Fibroblast of pulmonary artery (primary cell): ENCODE measurements at regions not wholly inside any gene's neighbourhood (a gene's known extent, or its start where the extent isn't known, plus 50 kb on each side); places are given as distances from the start of the nearest gene placed in this dataset.
A peak's percentile ranks its signal among the peaks of the same experiment; 100 is the strongest.

ENCODE experiments used
- DNase-seq: peaks from one replicate; pipeline ENCODE4 v3.0.0-alpha.2; 2010; ENCODE audit warnings: low read depth
- H3K4me3 ChIP-seq: replicated peaks from 2 replicates; pipeline ENCODE4 v1.5.1; 2011; ENCODE audit warnings: low read depth, mild to moderate bottlenecking, control low read depth, low read length, moderate library complexity
- CTCF ChIP-seq: IDR thresholded peaks from 2 replicates; pipeline ENCODE4 v1.5.1; 2011; ENCODE audit warnings: mild to moderate bottlenecking, control low read depth, low read length, inconsistent platforms; ENCODE audit errors: missing control alignments

- no peak for TF ChIP-seq CTCF
- H3K4me3 ChIP-seq = no peak overlapping the region
- DNase-seq = peak; percentile 28
These were observed 181.3 kb upstream of the GMDS start for GRCh38 chr6:2426561-2427340.

GRCh38 chr6:2416128-2416712, 170.8 kb upstream of the GMDS start:
- no peak for DNase-seq
- no peak overlapping the region for H3K4me3 ChIP-seq
- TF ChIP-seq CTCF = no peak

- no peak for DNase-seq
- no peak for TF ChIP-seq CTCF
These were observed 169.6 kb upstream of the GMDS start for GRCh38 chr6:2414885-2415547.

GRCh38 chr6:2412731-2413130, 167.3 kb upstream of the GMDS start:
- no peak overlapping the region for H3K4me3 ChIP-seq
- no peak for TF ChIP-seq CTCF
- DNase-seq = peak; percentile 31

More at GRCh38 chr6:2414885-2415547, 169.6 kb upstream of the GMDS start:
- H3K4me3 ChIP-seq = no peak overlapping the region

- TF ChIP-seq CTCF = no peak
- DNase-seq = no peak
- H3K4me3 ChIP-seq = no peak overlapping the region
These were observed 165.4 kb upstream of the GMDS start for GRCh38 chr6:2410656-2411380.

GRCh38 chr6:2407525-2407924, 162.1 kb upstream of the GMDS start:
- TF ChIP-seq CTCF = no peak
- H3K4me3 ChIP-seq = no peak overlapping the region
- no peak for DNase-seq
